ENCODE measurements at regions not wholly inside any gene's neighbourhood (a gene's known extent, or its start where the extent isn't known, plus 50 kb on each side); places are given as distances from the start of the nearest gene placed in this dataset.

DNA sequence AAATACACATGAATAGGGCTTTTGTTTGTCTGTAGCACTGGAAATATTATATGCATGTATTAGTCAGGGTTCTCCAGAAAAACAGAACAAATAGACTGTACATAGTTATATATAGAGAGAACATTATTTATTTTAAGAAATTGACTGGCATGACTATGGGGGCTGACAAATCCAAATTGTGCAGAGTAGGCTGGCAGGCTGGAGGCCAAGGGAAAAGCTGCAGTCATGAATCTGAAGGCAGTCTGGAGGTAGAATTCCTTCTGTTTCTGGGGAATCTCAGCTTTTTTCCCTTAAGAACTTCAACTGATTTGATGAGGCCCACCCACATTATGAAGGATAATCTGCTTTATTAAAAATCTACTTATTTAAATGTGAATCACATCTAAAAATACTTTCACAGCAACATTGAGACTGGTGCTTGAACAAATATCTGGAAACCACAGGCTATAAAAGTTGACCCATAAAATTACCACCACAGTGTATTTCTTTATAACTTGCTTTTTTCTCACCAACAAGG lies 344.2 kb upstream of the KIAA1217 start:
- TF ChIP-seq EZH2 (IDR thresholded peaks at IDR 0.05; ENCODE audit: insufficient read depth, low read length) = no peak
- TF ChIP-seq, protein P1, sequence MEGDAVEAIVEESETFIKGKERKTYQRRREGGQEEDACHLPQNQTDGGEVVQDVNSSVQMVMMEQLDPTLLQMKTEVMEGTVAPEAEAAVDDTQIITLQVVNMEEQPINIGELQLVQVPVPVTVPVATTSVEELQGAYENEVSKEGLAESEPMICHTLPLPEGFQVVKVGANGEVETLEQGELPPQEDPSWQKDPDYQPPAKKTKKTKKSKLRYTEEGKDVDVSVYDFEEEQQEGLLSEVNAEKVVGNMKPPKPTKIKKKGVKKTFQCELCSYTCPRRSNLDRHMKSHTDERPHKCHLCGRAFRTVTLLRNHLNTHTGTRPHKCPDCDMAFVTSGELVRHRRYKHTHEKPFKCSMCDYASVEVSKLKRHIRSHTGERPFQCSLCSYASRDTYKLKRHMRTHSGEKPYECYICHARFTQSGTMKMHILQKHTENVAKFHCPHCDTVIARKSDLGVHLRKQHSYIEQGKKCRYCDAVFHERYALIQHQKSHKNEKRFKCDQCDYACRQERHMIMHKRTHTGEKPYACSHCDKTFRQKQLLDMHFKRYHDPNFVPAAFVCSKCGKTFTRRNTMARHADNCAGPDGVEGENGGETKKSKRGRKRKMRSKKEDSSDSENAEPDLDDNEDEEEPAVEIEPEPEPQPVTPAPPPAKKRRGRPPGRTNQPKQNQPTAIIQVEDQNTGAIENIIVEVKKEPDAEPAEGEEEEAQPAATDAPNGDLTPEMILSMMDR (IDR thresholded peaks at IDR 0.05; ENCODE audit: insufficient read depth, low read depth, low read length) = no peak

Measured in astrocyte (in vitro differentiated cells and primary cell).